ENCODE measurements at regions not wholly inside any gene's neighbourhood (a gene's known extent, or its start where the extent isn't known, plus 50 kb on each side); places are given as distances from the start of the nearest gene placed in this dataset.
"Not testable (repeated sequence)": the region's sequence is repeated elsewhere in the genome, so short reads cannot be mapped to it uniquely, and the experiment has no call there.

DNA sequence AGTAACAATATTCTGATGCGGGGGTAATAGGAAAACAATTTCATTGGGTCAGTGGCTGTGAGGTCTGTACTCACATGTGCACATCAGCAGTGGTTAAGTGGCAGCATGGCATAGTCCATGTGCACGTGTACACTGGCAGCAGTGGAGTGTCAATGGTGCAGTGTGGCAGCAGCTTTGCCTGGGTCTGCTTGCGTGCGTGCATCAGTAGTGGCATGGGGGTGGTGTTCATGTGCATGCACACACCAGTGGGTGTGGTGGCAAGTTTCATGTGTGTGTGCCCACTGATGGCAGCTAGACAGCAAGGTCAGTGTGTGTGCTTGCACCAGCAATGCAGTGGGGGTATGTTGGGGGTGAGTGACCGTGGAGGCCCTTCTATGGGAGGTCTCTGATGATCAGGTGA lies 581.6 kb upstream of the KLHL4 start:
- no peaks in the 10 kb centered on the region for H3K9me3 ChIP-seq
- H3K36me3 ChIP-seq = no peaks in the 10 kb centered on the region
- no peaks in the 10 kb centered on the region for H3K4me1 ChIP-seq
- no peak for DNase-seq
- no peak overlapping the region for H3K4me3 ChIP-seq
- H3K27ac ChIP-seq = no peak overlapping the region
- TF ChIP-seq POLR2A (IDR thresholded peaks at IDR 0.05) = no peak
- TF ChIP-seq, protein P1, sequence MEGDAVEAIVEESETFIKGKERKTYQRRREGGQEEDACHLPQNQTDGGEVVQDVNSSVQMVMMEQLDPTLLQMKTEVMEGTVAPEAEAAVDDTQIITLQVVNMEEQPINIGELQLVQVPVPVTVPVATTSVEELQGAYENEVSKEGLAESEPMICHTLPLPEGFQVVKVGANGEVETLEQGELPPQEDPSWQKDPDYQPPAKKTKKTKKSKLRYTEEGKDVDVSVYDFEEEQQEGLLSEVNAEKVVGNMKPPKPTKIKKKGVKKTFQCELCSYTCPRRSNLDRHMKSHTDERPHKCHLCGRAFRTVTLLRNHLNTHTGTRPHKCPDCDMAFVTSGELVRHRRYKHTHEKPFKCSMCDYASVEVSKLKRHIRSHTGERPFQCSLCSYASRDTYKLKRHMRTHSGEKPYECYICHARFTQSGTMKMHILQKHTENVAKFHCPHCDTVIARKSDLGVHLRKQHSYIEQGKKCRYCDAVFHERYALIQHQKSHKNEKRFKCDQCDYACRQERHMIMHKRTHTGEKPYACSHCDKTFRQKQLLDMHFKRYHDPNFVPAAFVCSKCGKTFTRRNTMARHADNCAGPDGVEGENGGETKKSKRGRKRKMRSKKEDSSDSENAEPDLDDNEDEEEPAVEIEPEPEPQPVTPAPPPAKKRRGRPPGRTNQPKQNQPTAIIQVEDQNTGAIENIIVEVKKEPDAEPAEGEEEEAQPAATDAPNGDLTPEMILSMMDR (IDR thresholded peaks at IDR 0.05) = no peak
- no peaks in the 10 kb centered on the region for H3K27me3 ChIP-seq

DNA sequence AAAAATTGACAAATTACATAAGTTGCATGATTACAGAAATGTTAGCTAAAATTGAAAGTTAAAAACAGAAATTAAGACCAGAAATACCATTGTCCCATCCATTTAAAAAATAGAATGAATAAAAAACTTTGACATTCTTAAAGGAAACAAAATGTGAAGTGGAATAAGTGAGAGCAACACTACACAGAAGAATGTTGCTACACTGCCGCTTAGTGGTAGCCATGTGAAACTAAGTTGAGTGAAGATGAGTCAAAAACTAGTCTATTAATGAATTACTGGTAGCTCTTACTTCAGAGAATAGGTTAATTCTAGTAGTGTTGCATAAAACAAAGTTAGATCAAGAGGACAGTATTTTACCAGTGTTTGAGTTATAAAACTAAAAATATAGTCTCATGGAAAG lies 571.0 kb upstream of the KLHL4 start:
- Histone ChIP-seq H3K4me1 (no peaks in the 10 kb centered on the region), H3K27ac (no peak overlapping the region), H3K9me3 (no peaks in the 10 kb centered on the region), H3K27me3 (no peaks in the 10 kb centered on the region), H3K4me3 (no peak overlapping the region), H3K36me3 (no peaks in the 10 kb centered on the region)
- TF ChIP-seq, protein P1 (IDR thresholded peaks at IDR 0.05) = peak in 4 of 6 experiments; percentile 13 to 38 (median 28)
- no peak for TF ChIP-seq POLR2A (IDR thresholded peaks at IDR 0.05)
- no peak for DNase-seq

- H3K36me3 ChIP-seq = no peaks in the 10 kb centered on the region
- H3K27ac ChIP-seq = no peak overlapping the region
- TF ChIP-seq POLR2A (IDR thresholded peaks at IDR 0.05) = no peak
- TF ChIP-seq, protein P1 (IDR thresholded peaks at IDR 0.05) = no peak
- H3K27me3 ChIP-seq = no peaks in the 10 kb centered on the region
- no peaks in the 10 kb centered on the region for H3K4me1 ChIP-seq
- no peak for DNase-seq
- H3K9me3 ChIP-seq = no peaks in the 10 kb centered on the region
- no peak overlapping the region for H3K4me3 ChIP-seq
Observed at GRCh38 chrX:86964321-86964720, 553.3 kb upstream of the KLHL4 start.

DNA sequence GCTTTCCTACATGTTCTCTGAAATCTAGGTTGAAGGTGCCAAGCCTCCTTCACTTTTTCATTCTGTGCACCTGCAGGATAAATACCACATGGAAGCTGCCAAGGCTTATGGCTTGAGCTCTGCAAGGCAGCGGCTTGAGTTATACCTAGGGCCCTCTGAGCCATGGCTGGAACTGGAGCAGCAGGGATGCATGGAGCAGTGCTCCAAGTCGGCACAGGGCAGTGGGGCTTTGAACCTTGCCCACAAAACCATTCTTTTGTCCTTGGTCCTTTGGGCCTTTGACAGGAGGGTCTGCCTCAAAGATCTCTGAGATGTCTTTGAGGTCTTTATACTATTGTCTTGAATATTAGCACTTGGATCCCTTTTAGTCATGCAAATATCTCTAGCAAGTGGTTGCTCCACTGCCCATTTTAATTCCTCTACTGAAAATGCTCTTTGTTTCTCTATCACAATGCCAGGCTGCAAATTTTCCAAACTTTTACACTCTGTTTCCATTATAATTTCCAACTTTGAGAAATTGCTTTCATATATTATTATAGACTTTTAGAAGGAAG lies 536.2 kb upstream of the KLHL4 start:
- no peak for DNase-seq
- TF ChIP-seq, protein P1 (IDR thresholded peaks at IDR 0.05) = no peak

GRCh38 chrX:86987351-86987750 lies 530.3 kb upstream of the KLHL4 start:
- not testable (repeated sequence) for H3K4me1 ChIP-seq, H3K27me3 ChIP-seq, DNase-seq

More for the DNA sequence above, 536.2 kb upstream of the KLHL4 start:
- Histone ChIP-seq H3K4me3 (no peak overlapping the region), H3K27ac (no peak overlapping the region), H3K36me3 (no peaks in the 10 kb centered on the region), H3K27me3 (no peaks in the 10 kb centered on the region), H3K9me3 (no peaks in the 10 kb centered on the region), H3K4me1 (no peaks in the 10 kb centered on the region)

DNA sequence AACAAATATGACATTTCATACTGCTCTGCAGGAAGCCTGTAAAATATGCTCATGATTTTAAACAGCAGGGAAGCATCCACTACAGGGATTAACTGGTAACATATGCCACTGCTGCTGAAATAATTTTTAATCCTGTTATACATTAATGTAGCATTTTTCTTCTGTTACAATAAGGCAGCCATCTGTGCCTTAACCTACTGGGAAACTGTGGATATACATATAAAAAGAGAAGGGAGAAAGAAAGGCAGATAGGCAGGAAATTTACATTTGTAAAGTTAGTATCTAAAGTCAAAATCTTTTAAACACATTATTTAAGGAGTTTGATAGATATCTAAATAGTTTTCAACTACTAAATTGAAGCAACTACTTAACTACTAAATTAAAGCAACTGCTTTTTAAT lies 514.6 kb upstream of the KLHL4 start:
- Histone ChIP-seq H3K4me1 (no peaks in the 10 kb centered on the region), H3K9me3 (no peaks in the 10 kb centered on the region), H3K36me3 (no peaks in the 10 kb centered on the region), H3K27me3 (no peaks in the 10 kb centered on the region), H3K4me3 (no peak overlapping the region), H3K27ac (no peak overlapping the region)
- no peak for TF ChIP-seq POLR2A (IDR thresholded peaks at IDR 0.05)
- TF ChIP-seq, protein P1 (IDR thresholded peaks at IDR 0.05) = no peak
- DNase-seq = no peak

More at GRCh38 chrX:86987351-86987750, 530.3 kb upstream of the KLHL4 start:
- H3K4me3 ChIP-seq, H3K36me3 ChIP-seq, H3K9me3 ChIP-seq, H3K27ac ChIP-seq: not testable (repeated sequence)
